ENCODE measurements at regions not wholly inside any gene's neighbourhood (a gene's known extent, or its start where the extent isn't known, plus 50 kb on each side); places are given as distances from the start of the nearest gene placed in this dataset.

DNA sequence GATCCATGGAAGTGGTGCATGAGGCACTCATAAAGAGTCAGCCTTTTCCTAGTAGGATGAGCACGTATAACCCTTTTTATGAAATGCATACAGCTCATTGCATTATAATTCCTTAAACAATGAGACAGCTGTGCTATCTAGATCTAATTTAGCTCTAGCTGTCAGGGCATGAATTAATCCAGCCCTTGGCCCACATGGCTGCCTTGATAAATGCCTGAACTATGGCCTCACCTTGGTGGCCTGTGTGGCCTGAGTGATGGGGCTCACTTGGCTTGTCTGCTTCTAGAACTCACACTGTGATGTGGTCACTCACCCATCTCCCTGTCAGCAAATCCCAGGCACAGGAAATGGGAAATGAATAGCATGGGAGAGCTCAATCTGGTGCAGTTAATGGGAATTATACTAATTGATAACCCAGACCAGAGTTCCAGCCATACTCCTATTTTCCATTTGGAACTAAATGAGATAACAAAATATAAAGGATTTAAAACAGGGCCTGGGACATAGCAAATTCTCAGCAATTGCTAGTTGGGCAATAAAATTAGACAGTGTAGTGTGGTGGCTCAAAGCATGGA is 153.6 kb downstream of the HS3ST2 start (continued):
- TF ChIP-seq RARB (CRISPR knock-in tag; IDR thresholded peaks at IDR 0.05) = no peak
